ENCODE measurements at regions not wholly inside any gene's neighbourhood (a gene's known extent, or its start where the extent isn't known, plus 50 kb on each side); places are given as distances from the start of the nearest gene placed in this dataset.

- no peak overlapping the region for H2BK12ac ChIP-seq (ENCODE audit: low read depth, low read length)
- FAIRE-seq (no peak), DNase-seq (ENCODE audit: low read depth in 1 of 2, low spot score in 2 of 2) (no peak)
- no peak overlapping the region for H4K5ac ChIP-seq (ENCODE audit: insufficient read length, low read depth, low read length)
- no peak overlapping the region for H2BK5ac ChIP-seq (ENCODE audit: low read depth, low read length)
- no peak overlapping the region for H3K23ac ChIP-seq (ENCODE audit: insufficient read length)
- H3K4me2 ChIP-seq (ENCODE audit: insufficient read depth in 1 of 2, low read depth in 2 of 2, low read length in 2 of 2), result no peak overlapping the region
- ChIA-PET CTCF (ENCODE audit: partially characterized antibody) (no interaction called here), POLR2A (ENCODE audit: partially characterized antibody) (no interaction called here)
- no peak overlapping the region for H3K4me3 ChIP-seq (ENCODE audit: extremely low read depth in 1 of 4, insufficient read depth in 2 of 4, low read depth in 3 of 4, low read length in 4 of 4)
- H3K9me3 ChIP-seq (ENCODE audit: insufficient read depth in 2 of 2, low read depth in 1 of 2, low read length in 1 of 2), result no peaks in the 10 kb centered on the region
- H3K79me2 ChIP-seq (ENCODE audit: control insufficient read depth in 1 of 2, insufficient read depth in 2 of 2, low read length in 2 of 2), result no peaks in the 10 kb centered on the region
- H2BK120ac ChIP-seq (replicated peaks; ENCODE audit: low read depth, low read length), result no peak overlapping the region
- H2AK5ac ChIP-seq (ENCODE audit: low read depth, low read length), result no peak overlapping the region
- H4K91ac ChIP-seq (replicated peaks; ENCODE audit: insufficient read length, low read length), result no peak overlapping the region
- no peak overlapping the region for H3K4ac ChIP-seq (replicated peaks; ENCODE audit: insufficient read length, low read depth, low read length)
- TF ChIP-seq SP1 (IDR thresholded peaks at IDR 0.05; ENCODE audit: low read depth, low read length), result no peak
- no peak for TF ChIP-seq YY1 (IDR thresholded peaks at IDR 0.05; ENCODE audit: low read depth, low read length)
- TF ChIP-seq NANOG (IDR thresholded peaks at IDR 0.05; ENCODE audit: insufficient read depth, low read depth, low read length, poor library complexity, severe bottlenecking), result no peak
- no peak for TF ChIP-seq SP2 (IDR thresholded peaks at IDR 0.05; ENCODE audit: low read length)
- no peak for TF ChIP-seq SIN3A (conservative IDR thresholded peaks at IDR 0.05 in 1 of 2, IDR thresholded peaks at IDR 0.05 in 1 of 2; ENCODE audit: low read depth in 1 of 2, low read length in 2 of 2)
- no peak for TF ChIP-seq CREB1 (IDR thresholded peaks at IDR 0.05)
- TF ChIP-seq PHF8 (conservative IDR thresholded peaks at IDR 0.05; ENCODE audit: low read depth, low read length), result no peak
- no peak for TF ChIP-seq JUND (IDR thresholded peaks at IDR 0.05; ENCODE audit: low read length)
- no peak for TF ChIP-seq ATF2 (IDR thresholded peaks at IDR 0.05; ENCODE audit: low read length)
- no peaks in the 10 kb centered on the region for H4K20me1 ChIP-seq (replicated peaks in 1 of 2; ENCODE audit: control insufficient read depth in 1 of 2, insufficient read depth in 2 of 2, low read length in 2 of 2)
- H3K9ac ChIP-seq (replicated peaks in 1 of 4; ENCODE audit: extremely low read depth in 1 of 4, low read depth in 3 of 4, low read length in 3 of 4), result no peak overlapping the region
- H3K4me1 ChIP-seq (replicated peaks in 1 of 4; ENCODE audit: control insufficient read depth in 3 of 4, insufficient read depth in 4 of 4, low read length in 3 of 4), result no peaks in the 10 kb centered on the region
- no peaks in the 10 kb centered on the region for H3K79me1 ChIP-seq (ENCODE audit: low read depth, low read length)
- no peak overlapping the region for H3K18ac ChIP-seq (ENCODE audit: extremely low read depth, low read length)
- H4K8ac ChIP-seq (ENCODE audit: extremely low read depth, insufficient read depth, low read length), result no peak overlapping the region
- H2BK20ac ChIP-seq (ENCODE audit: low read length), result no peak overlapping the region
- no peaks in the 10 kb centered on the region for H3K27me3 ChIP-seq (replicated peaks in 1 of 4; ENCODE audit: control insufficient read depth in 3 of 4, extremely low read depth in 1 of 4, insufficient read depth in 3 of 4, low read length in 3 of 4)
- no peak overlapping the region for H3K14ac ChIP-seq (ENCODE audit: insufficient read length)
- H3K23me2 ChIP-seq (ENCODE audit: low read depth, low read length), result no peaks in the 10 kb centered on the region
- H2BK15ac ChIP-seq (ENCODE audit: low read length), result no peak overlapping the region
- H3K36me3 ChIP-seq (ENCODE audit: control insufficient read depth in 2 of 4, insufficient read depth in 4 of 4, low read length in 3 of 4), result no peaks in the 10 kb centered on the region
- no peak overlapping the region for H2AFZ ChIP-seq (ENCODE audit: low read length)
- 85% methylated on average over 6 of the region's 6 CpGs; no CpG with 5 or more reads in 1 of the 2 experiments for WGBS, 2 experiments (ENCODE audit: extremely low coverage in 1 of 2, insufficient coverage in 1 of 2, insufficient read length in 1 of 2, insufficient replicate concordance in 2 of 2, low coverage in 1 of 2, low lambda C conversion rate in 2 of 2, missing lambda C conversion rate in 1 of 2)
- H3K56ac ChIP-seq (replicated peaks; ENCODE audit: insufficient read length, low read depth, low read length), result no peak overlapping the region
- no peak overlapping the region for H3K27ac ChIP-seq (ENCODE audit: low read depth, low read length)
Observed at GRCh38 chr6:98366371-98366770, 468.0 kb upstream of the POU3F2 start.
